ENCODE measurements at regions not wholly inside any gene's neighbourhood (a gene's known extent, or its start where the extent isn't known, plus 50 kb on each side); places are given as distances from the start of the nearest gene placed in this dataset.

DNA sequence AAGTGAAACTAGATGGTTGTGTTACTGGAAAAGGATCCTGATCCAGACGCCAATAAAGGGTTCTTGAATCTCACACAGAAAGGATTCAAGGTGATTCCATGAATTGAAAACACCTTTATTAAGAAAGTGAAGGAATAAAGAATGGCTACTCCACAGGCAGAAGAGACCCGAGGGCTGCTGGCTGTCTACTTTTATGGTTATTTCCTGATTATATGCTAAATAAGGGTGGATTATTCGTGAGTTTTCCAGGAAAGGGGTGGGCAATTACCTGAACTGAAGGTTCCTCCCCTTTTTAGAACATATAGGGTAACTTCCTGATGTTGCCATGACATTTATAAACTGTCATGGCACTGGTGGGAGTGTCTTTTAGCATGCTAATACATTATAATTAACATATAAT lies 50.9 kb upstream of the WARS2 start:
- H3K4me1 ChIP-seq (ENCODE audit: control insufficient read depth, insufficient read depth, low read length) = no peaks in the 10 kb centered on the region
- H3K4me2 ChIP-seq (ENCODE audit: control insufficient read depth, insufficient read depth) = no peak overlapping the region
- H3K36me3 ChIP-seq (ENCODE audit: control insufficient read depth in 2 of 2, insufficient read depth in 2 of 2, low read length in 1 of 2) = no peaks in the 10 kb centered on the region
- BruUV-seq (replicated peaks) = no TSS peak
- ATAC-seq (no peak), FAIRE-seq (no peak), DNase-seq (ENCODE audit: low read depth, low spot score) (no peak)
- POLR2A ChIA-PET = no interaction called here
- WGBS (ENCODE audit: insufficient coverage, insufficient replicate concordance, low lambda C conversion rate, missing lambda C conversion rate) = 95% methylated on average over 3 of the region's 3 CpGs
- RAD21 ChIA-PET (ENCODE audit: unreplicated experiment) = no interaction called here
- SMC1A ChIA-PET (ENCODE audit: uncharacterized antibody, unreplicated experiment) = no interaction called here
- CTCF ChIA-PET = no interaction called here
- H4K20me1 ChIP-seq (ENCODE audit: control insufficient read depth, insufficient read depth) = no peaks in the 10 kb centered on the region
- no peak overlapping the region for H2AFZ ChIP-seq (ENCODE audit: control insufficient read depth, low read depth, low read length)
- no peak overlapping the region for H3K27ac ChIP-seq (ENCODE audit: control insufficient read depth, insufficient read depth)
- intact Hi-C loops (cut with micrococcal nuclease; ENCODE audit: unreplicated experiment) = no loop called here
- in situ Hi-C loops (cut with MboI) = no loop called here
- H3K27me3 ChIP-seq (replicated peaks in 1 of 2; ENCODE audit: control insufficient read depth in 2 of 2, insufficient read depth in 2 of 2, low read length in 1 of 2) = no peaks in the 10 kb centered on the region
- no peaks in the 10 kb centered on the region for H3K9me3 ChIP-seq (replicated peaks; ENCODE audit: control insufficient read depth, insufficient read depth, low read length)
- no peak overlapping the region for H3K4me3 ChIP-seq
- no peak overlapping the region for H3K9ac ChIP-seq (ENCODE audit: control insufficient read depth, insufficient read depth, low read length)
- H3K79me2 ChIP-seq (ENCODE audit: control insufficient read depth, insufficient read depth, low read length) = no peaks in the 10 kb centered on the region
- TF ChIP-seq FOXM1 (IDR thresholded peaks at IDR 0.05; ENCODE audit: low read depth, low read length) (no peak), BMI1 (IDR thresholded peaks at IDR 0.05; ENCODE audit: borderline replicate concordance) (no peak), NR2C1 (IDR thresholded peaks at IDR 0.05) (no peak), RAD51 (IDR thresholded peaks at IDR 0.05) (no peak), SRF (IDR thresholded peaks at IDR 0.05; ENCODE audit: low read depth in 2 of 2, low read length in 2 of 2) (no peak), POLR2AphosphoS2 (IDR thresholded peaks at IDR 0.05; ENCODE audit: low read depth, low read length) (no peak), EP300 (IDR thresholded peaks at IDR 0.05; ENCODE audit: borderline replicate concordance in 1 of 2, control insufficient read depth in 1 of 2, low read depth in 2 of 2, low read length in 2 of 2) (no peak), IKZF2 (IDR thresholded peaks at IDR 0.05) (no peak), ZNF384 (IDR thresholded peaks at IDR 0.05; ENCODE audit: borderline replicate concordance, low read depth, low read length) (no peak), POLR2A (IDR thresholded peaks at IDR 0.05; ENCODE audit: low read depth, low read length) (no peak)
- TF ChIP-seq, protein P1, sequence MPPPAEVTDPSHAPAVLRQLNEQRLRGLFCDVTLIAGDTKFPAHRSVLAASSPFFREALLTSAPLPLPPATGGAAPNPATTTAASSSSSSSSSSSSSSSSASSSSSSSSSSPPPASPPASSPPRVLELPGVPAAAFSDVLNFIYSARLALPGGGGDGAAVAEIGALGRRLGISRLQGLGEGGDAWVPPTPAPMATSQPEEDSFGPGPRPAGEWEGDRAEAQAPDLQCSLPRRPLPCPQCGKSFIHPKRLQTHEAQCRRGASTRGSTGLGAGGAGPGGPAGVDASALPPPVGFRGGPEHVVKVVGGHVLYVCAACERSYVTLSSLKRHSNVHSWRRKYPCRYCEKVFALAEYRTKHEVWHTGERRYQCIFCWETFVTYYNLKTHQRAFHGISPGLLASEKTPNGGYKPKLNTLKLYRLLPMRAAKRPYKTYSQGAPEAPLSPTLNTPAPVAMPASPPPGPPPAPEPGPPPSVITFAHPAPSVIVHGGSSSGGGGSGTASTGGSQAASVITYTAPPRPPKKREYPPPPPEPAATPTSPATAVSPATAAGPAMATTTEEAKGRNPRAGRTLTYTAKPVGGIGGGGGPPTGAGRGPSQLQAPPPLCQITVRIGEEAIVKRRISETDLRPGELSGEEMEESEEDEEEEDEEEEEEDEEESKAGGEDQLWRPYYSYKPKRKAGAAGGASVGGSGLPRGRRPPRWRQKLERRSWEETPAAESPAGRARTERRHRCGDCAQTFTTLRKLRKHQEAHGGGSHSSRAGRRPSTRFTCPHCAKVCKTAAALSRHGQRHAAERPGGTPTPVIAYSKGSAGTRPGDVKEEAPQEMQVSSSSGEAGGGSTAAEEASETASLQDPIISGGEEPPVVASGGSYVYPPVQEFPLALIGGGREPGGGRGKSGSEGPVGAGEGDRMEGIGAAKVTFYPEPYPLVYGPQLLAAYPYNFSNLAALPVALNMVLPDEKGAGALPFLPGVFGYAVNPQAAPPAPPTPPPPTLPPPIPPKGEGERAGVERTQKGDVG (CRISPR knock-in tag; IDR thresholded peaks at IDR 0.05) = no peak
- TF ChIP-seq, protein P2, sequence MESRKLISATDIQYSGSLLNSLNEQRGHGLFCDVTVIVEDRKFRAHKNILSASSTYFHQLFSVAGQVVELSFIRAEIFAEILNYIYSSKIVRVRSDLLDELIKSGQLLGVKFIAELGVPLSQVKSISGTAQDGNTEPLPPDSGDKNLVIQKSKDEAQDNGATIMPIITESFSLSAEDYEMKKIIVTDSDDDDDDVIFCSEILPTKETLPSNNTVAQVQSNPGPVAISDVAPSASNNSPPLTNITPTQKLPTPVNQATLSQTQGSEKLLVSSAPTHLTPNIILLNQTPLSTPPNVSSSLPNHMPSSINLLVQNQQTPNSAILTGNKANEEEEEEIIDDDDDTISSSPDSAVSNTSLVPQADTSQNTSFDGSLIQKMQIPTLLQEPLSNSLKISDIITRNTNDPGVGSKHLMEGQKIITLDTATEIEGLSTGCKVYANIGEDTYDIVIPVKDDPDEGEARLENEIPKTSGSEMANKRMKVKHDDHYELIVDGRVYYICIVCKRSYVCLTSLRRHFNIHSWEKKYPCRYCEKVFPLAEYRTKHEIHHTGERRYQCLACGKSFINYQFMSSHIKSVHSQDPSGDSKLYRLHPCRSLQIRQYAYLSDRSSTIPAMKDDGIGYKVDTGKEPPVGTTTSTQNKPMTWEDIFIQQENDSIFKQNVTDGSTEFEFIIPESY (IDR thresholded peaks at IDR 0.05) = no peak
- TF ChIP-seq, protein P3, sequence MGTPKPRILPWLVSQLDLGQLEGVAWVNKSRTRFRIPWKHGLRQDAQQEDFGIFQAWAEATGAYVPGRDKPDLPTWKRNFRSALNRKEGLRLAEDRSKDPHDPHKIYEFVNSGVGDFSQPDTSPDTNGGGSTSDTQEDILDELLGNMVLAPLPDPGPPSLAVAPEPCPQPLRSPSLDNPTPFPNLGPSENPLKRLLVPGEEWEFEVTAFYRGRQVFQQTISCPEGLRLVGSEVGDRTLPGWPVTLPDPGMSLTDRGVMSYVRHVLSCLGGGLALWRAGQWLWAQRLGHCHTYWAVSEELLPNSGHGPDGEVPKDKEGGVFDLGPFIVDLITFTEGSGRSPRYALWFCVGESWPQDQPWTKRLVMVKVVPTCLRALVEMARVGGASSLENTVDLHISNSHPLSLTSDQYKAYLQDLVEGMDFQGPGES (IDR thresholded peaks at IDR 0.05) = no peak
- TF ChIP-seq, protein P4, sequence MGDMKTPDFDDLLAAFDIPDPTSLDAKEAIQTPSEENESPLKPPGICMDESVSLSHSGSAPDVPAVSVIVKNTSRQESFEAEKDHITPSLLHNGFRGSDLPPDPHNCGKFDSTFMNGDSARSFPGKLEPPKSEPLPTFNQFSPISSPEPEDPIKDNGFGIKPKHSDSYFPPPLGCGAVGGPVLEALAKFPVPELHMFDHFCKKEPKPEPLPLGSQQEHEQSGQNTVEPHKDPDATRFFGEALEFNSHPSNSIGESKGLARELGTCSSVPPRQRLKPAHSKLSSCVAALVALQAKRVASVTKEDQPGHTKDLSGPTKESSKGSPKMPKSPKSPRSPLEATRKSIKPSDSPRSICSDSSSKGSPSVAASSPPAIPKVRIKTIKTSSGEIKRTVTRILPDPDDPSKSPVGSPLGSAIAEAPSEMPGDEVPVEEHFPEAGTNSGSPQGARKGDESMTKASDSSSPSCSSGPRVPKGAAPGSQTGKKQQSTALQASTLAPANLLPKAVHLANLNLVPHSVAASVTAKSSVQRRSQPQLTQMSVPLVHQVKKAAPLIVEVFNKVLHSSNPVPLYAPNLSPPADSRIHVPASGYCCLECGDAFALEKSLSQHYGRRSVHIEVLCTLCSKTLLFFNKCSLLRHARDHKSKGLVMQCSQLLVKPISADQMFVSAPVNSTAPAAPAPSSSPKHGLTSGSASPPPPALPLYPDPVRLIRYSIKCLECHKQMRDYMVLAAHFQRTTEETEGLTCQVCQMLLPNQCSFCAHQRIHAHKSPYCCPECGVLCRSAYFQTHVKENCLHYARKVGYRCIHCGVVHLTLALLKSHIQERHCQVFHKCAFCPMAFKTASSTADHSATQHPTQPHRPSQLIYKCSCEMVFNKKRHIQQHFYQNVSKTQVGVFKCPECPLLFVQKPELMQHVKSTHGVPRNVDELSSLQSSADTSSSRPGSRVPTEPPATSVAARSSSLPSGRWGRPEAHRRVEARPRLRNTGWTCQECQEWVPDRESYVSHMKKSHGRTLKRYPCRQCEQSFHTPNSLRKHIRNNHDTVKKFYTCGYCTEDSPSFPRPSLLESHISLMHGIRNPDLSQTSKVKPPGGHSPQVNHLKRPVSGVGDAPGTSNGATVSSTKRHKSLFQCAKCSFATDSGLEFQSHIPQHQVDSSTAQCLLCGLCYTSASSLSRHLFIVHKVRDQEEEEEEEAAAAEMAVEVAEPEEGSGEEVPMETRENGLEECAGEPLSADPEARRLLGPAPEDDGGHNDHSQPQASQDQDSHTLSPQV (IDR thresholded peaks at IDR 0.05) = no peak

Data from GM12878 (cell line).